ENCODE measurements at regions not wholly inside any gene's neighbourhood (a gene's known extent, or its start where the extent isn't known, plus 50 kb on each side); places are given as distances from the start of the nearest gene placed in this dataset.

- TF ChIP-seq, protein P1, sequence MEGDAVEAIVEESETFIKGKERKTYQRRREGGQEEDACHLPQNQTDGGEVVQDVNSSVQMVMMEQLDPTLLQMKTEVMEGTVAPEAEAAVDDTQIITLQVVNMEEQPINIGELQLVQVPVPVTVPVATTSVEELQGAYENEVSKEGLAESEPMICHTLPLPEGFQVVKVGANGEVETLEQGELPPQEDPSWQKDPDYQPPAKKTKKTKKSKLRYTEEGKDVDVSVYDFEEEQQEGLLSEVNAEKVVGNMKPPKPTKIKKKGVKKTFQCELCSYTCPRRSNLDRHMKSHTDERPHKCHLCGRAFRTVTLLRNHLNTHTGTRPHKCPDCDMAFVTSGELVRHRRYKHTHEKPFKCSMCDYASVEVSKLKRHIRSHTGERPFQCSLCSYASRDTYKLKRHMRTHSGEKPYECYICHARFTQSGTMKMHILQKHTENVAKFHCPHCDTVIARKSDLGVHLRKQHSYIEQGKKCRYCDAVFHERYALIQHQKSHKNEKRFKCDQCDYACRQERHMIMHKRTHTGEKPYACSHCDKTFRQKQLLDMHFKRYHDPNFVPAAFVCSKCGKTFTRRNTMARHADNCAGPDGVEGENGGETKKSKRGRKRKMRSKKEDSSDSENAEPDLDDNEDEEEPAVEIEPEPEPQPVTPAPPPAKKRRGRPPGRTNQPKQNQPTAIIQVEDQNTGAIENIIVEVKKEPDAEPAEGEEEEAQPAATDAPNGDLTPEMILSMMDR (IDR thresholded peaks at IDR 0.05; ENCODE audit: insufficient read depth, low read length, poor library complexity, severe bottlenecking), result no peak
Observed at GRCh38 chr10:125567529-125567928, 115.4 kb downstream of the TEX36 start.

DNA sequence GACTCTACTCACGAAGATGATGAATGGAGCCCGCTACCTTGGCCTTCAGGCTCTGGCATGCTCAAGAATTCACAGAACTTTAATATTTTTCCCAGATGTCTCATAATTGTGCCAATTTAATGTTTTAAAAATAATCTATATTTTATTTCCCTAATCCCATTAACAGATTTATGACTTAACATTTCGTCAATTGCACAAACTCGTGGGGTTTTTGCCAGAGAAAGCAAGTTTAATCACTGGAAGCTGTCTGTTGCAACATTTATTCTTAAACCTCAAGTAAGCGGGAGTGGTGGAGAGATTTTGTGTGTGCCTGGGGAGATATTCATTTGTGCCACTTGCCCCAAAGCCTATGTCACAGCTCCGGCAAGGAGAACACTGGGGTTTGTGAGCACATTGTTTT, 117.9 kb downstream of the TEX36 start:
- TF ChIP-seq, protein P1 (IDR thresholded peaks at IDR 0.05; ENCODE audit: insufficient read depth, low read length, poor library complexity, severe bottlenecking), result no peak
- Histone ChIP-seq H3K36me3 (ENCODE audit: control insufficient read depth, insufficient read depth, low read length) (no peaks in the 10 kb centered on the region), H3K4me3 (replicated peaks; ENCODE audit: low read depth, low read length) (no peak overlapping the region), H3K27me3 (replicated peaks; ENCODE audit: control insufficient read depth, insufficient read depth, low read length) (no peaks in the 10 kb centered on the region; the same call in 1 of the 2 replicates)
- DNase-seq (ENCODE audit: extremely low read depth, insufficient read length), result no peak

More at GRCh38 chr10:125567529-125567928, 115.4 kb downstream of the TEX36 start:
- no peak for DNase-seq (ENCODE audit: extremely low read depth, insufficient read length)
- Histone ChIP-seq H3K36me3 (ENCODE audit: control insufficient read depth, insufficient read depth, low read length) (no peaks in the 10 kb centered on the region), H3K4me3 (replicated peaks; ENCODE audit: low read depth, low read length) (no peak overlapping the region), H3K27me3 (replicated peaks; ENCODE audit: control insufficient read depth, insufficient read depth, low read length) (no peaks in the 10 kb centered on the region; the same call in 1 of the 2 replicates)

- no peak overlapping the region for H3K4me3 ChIP-seq (replicated peaks; ENCODE audit: low read depth, low read length)
- no peaks in the 10 kb centered on the region for H3K36me3 ChIP-seq (ENCODE audit: control insufficient read depth, insufficient read depth, low read length)
- no peaks in the 10 kb centered on the region; the same call in 1 of the 2 replicates for H3K27me3 ChIP-seq (replicated peaks; ENCODE audit: control insufficient read depth, insufficient read depth, low read length)
- DNase-seq (ENCODE audit: extremely low read depth, insufficient read length), result no peak
- TF ChIP-seq, protein P1 (IDR thresholded peaks at IDR 0.05; ENCODE audit: insufficient read depth, low read length, poor library complexity, severe bottlenecking), result no peak
Observed at GRCh38 chr10:125564570-125564969, 118.4 kb downstream of the TEX36 start.

DNA sequence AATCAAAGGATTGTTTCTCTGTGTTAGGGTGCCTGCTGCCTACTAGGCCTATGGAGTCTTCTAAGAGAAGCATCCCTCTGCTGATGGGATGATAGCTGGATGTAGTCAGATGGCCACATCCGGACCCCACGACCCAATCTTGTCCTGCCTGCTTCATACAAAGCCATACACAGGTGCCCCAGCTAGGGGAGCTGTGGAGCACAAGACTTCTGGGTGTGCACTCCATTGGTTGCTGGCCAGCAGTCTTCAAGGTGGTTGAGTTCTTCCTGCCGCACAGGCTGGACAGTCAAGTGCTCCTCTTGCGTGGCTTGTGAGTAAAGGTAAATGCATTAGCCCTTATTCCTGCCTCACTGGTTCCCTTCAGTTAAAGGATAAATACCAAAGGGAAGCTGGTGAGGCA, 120.2 kb downstream of the TEX36 start:
- TF ChIP-seq, protein P1 (IDR thresholded peaks at IDR 0.05; ENCODE audit: insufficient read depth, low read length, poor library complexity, severe bottlenecking), result no peak
- Histone ChIP-seq H3K27me3 (replicated peaks; ENCODE audit: control insufficient read depth, insufficient read depth, low read length) (no peaks in the 10 kb centered on the region; the same call in 1 of the 2 replicates), H3K36me3 (ENCODE audit: control insufficient read depth, insufficient read depth, low read length) (no peaks in the 10 kb centered on the region), H3K4me3 (replicated peaks; ENCODE audit: low read depth, low read length) (no peak overlapping the region)
- DNase-seq (ENCODE audit: extremely low read depth, insufficient read length), result no peak

DNA sequence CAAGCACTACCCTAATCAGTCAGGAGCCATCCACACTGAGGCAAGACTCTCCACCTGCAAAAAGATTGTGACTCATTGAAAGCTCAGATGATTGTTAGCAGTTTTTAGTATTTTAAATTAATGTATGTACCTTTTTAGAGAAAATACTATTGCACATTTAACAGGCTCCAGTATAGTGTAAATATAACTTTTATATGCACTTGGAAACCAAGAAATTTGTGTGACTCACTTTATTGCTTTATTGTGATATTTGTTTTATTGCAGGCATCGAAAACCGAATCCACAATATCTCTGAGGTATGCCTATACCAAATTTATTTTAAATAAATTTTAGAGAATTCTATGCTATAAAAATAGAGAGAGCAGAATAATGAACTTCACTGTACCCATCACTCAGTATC, 122.0 kb downstream of the TEX36 start:
- Histone ChIP-seq H3K36me3 (ENCODE audit: control insufficient read depth, insufficient read depth, low read length) (no peaks in the 10 kb centered on the region), H3K4me3 (replicated peaks; ENCODE audit: low read depth, low read length) (no peak overlapping the region), H3K27me3 (replicated peaks; ENCODE audit: control insufficient read depth, insufficient read depth, low read length) (no peaks in the 10 kb centered on the region; the same call in 1 of the 2 replicates)
- no peak for DNase-seq (ENCODE audit: extremely low read depth, insufficient read length)
- TF ChIP-seq, protein P1 (IDR thresholded peaks at IDR 0.05; ENCODE audit: insufficient read depth, low read length, poor library complexity, severe bottlenecking), result no peak

- TF ChIP-seq, protein P1 (IDR thresholded peaks at IDR 0.05; ENCODE audit: insufficient read depth, low read length, poor library complexity, severe bottlenecking), result no peak
- no peak overlapping the region for H3K4me3 ChIP-seq (replicated peaks; ENCODE audit: low read depth, low read length)
- no peaks in the 10 kb centered on the region; the same call in 1 of the 2 replicates for H3K27me3 ChIP-seq (replicated peaks; ENCODE audit: control insufficient read depth, insufficient read depth, low read length)
- no peak for DNase-seq (ENCODE audit: extremely low read depth, insufficient read length)
- H3K36me3 ChIP-seq (ENCODE audit: control insufficient read depth, insufficient read depth, low read length), result no peaks in the 10 kb centered on the region
Observed at GRCh38 chr10:125559210-125559609, 123.8 kb downstream of the TEX36 start.
